MM.1S (cell line): ENCODE measurements at regions not wholly inside any gene's neighbourhood (a gene's known extent, or its start where the extent isn't known, plus 50 kb on each side); places are given as distances from the start of the nearest gene placed in this dataset.

ENCODE experiments used
- CTCF ChIP-seq: fragments of 300-600 bp; sonication (generic); IDR thresholded peaks from 2 replicates; pipeline ENCODE4 v1.5.1; 2016; ENCODE audit warnings: antibody characterized with exemption, low read length, mixed read lengths
- EZH2phosphoT487 ChIP-seq: fragments of 300-600 bp; sonication (generic); IDR thresholded peaks from 2 replicates; pipeline ENCODE4 v1.6.1; 2018; ENCODE audit warnings: antibody characterized with exemption, low read length

DNA sequence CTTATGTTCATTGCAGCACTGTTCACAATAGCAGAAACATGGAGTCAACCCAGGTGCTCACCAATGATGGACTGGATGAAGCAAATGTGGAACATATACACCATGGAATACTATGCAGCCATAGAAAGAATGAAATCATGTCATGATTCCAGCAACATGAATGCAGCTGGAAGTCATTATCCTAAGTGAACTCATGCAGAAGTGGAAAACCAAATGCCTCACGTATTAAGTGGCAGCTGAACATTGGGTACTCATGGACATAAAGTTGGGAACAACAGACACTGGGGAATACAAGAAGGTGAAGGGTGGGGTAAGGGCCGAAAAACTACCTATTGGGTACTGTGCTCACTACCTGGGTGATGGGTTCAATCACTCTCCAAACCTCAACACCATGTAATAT is 915.9 kb downstream of the UQCRFS1 start:
- TF ChIP-seq CTCF = no peak
- no peak for TF ChIP-seq EZH2phosphoT487
